HUES6 (cell line): ENCODE measurements at regions not wholly inside any gene's neighbourhood (a gene's known extent, or its start where the extent isn't known, plus 50 kb on each side); places are given as distances from the start of the nearest gene placed in this dataset.

ENCODE experiments used
- H3K27ac ChIP-seq: 2 replicates; pipeline ENCODE4 v1.7.0; 2013; ENCODE audit warnings: low read depth, mild to moderate bottlenecking, low read length, inconsistent platforms
- H3K27me3 ChIP-seq: 2 replicates; pipeline ENCODE4 v1.6.1; 2013; ENCODE audit warnings: low read length; ENCODE audit not compliant: control insufficient read depth, insufficient read depth
- H3K36me3 ChIP-seq: 2 replicates; pipeline ENCODE4 v1.6.1; 2013; ENCODE audit warnings: low read length; ENCODE audit not compliant: control insufficient read depth, insufficient read depth
- H3K4me1 ChIP-seq: 2 replicates; pipeline ENCODE4 v1.6.1; 2013; ENCODE audit warnings: low read length; ENCODE audit not compliant: control insufficient read depth, insufficient read depth
- H3K4me3 ChIP-seq: 2 replicates; pipeline ENCODE4 v1.5.1; 2013; ENCODE audit warnings: low read depth, low read length
- H3K9ac ChIP-seq: one replicate; pipeline ENCODE4 v1.6.1; 2013; ENCODE audit warnings: mild to moderate bottlenecking, low read length
- H3K9me3 ChIP-seq: 2 replicates; pipeline ENCODE4 v1.6.1; 2013; ENCODE audit warnings: low read depth, low read length; ENCODE audit not compliant: control insufficient read depth, insufficient read depth

DNA sequence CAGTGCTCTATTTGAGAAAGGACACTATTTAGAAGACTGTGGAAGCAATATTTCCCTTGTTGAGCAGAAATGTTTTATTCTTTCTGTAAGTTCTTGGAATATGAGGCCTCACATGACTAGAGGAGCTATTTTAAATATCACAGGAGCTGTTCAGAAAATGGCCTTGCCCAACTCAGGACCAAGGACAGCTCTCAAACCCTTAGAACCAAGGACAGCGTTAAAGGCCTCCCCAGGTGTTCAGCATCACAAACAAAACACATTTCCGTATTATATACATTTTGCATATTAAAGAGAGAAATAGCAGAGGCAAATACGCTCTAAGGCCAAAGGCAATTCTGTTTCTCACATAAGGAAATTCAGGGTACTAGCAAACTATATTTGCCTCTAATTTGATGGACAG is 631.4 kb downstream of the CDH26 start:
- H3K4me3 ChIP-seq, result no peak overlapping the region
- H3K27ac ChIP-seq, result no peak overlapping the region
- no peaks in the 10 kb centered on the region for H3K9me3 ChIP-seq
- no peaks in the 10 kb centered on the region for H3K27me3 ChIP-seq
- H3K9ac ChIP-seq, result no peak overlapping the region
- 0 out of 2 replicates have a peak, but pooled peaks cover 3% of the 10 kb centered on the region for H3K4me1 ChIP-seq
- no peaks in the 10 kb centered on the region for H3K36me3 ChIP-seq

DNA sequence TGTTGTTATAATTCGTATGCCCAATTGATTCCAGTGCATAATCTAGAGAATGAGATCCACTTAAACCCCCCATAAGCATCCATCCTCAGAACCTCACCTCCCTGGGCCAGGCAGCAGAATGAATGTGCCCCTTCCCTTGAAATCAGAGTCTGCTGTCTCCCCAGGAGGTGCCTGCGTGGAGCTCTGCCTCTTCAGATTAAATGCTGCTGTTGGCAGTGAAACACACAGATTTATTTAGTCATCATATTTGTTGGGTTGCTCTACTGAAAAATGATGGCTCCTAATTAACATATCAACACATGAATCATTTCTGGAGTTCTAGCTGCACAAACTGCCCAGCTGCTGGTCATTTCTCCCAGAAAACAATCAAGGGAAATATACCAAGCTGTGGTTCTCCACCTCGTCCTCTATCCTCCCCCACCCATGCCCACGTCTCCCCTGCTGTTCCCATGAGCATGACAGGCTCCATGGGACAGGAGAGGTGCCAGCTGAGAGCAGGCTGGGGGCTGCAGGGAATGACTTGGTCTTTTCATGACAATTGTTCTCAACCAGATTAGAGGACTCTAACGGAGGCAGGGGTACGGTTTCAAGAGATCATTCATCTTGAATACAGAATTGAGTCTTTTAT is 633.1 kb downstream of the CDH26 start:
- Histone ChIP-seq H3K9me3 (no peaks in the 10 kb centered on the region), H3K27me3 (no peaks in the 10 kb centered on the region), H3K4me1 (no peaks in the 10 kb centered on the region), H3K4me3 (no peak overlapping the region), H3K9ac (no peak overlapping the region), H3K27ac (no peak overlapping the region), H3K36me3 (no peaks in the 10 kb centered on the region)

DNA sequence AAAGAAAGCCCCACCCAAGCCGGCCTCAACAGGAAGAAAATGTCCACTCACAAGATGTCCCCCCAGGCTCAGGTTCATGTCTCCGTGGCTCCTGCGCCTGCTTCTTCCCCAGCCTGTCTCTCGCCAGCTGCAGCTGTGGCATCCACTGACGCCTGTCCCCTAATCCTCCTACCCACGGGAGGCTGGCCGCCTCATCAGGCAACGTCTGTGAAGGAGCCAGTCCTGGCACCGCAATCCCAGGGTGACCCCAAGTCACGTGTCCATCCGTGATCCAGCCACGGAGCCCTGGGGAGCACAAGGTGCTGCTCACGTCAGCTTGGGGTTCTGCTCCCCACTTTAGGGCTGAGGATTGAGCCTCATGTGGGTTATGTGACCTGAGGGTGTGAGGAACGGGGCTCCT is 640.3 kb downstream of the CDH26 start:
- Histone ChIP-seq H3K4me1 (no peaks in the 10 kb centered on the region), H3K9ac (no peak overlapping the region), H3K36me3 (no peaks in the 10 kb centered on the region), H3K27ac (no peak overlapping the region), H3K4me3 (no peak overlapping the region), H3K9me3 (no peaks in the 10 kb centered on the region), H3K27me3 (no peaks in the 10 kb centered on the region)

DNA sequence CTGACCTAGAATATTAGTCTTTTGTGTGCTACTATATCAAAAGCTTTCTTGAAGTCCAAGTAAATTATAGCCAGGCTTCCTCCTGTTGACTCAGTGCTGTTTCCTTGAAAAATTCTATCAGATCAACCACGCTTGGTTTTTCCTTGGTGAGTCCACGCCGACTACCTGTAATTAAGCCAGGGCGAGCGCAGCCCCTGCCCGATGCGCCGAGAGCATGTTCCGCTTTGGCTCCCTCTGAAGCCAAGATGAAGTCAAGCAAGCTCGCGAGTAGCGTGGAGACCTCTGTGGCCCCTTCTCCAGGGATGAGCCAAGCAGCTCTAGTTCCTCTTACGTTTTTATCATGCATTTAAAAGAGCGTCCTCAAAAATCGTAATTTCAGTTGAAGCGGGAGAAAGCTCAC is 641.2 kb downstream of the CDH26 start:
- Histone ChIP-seq H3K27me3 (no peaks in the 10 kb centered on the region), H3K36me3 (no peaks in the 10 kb centered on the region), H3K4me1 (no peaks in the 10 kb centered on the region), H3K9ac (no peak overlapping the region), H3K27ac (no peak overlapping the region), H3K9me3 (no peaks in the 10 kb centered on the region), H3K4me3 (no peak overlapping the region)

DNA sequence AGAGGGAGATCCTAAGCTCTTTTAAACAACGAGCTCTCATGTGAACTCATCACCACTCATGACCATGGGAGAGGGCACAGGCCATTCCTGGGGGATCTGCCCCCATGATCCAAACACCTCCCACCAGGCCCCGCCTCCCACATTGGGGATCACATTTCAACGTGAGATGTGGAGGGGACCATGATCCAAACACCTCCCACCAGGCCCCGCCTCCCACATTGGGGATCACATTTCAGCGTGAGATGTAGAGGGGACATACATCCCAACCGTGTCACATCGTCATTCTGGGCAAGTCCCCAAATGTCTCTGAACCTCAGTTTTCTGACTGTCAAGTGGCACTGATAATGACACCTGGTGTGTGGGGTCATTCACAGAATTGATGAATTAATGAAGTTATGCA is 641.8 kb downstream of the CDH26 start:
- Histone ChIP-seq H3K9me3 (no peaks in the 10 kb centered on the region), H3K4me1 (no peaks in the 10 kb centered on the region)

DNA sequence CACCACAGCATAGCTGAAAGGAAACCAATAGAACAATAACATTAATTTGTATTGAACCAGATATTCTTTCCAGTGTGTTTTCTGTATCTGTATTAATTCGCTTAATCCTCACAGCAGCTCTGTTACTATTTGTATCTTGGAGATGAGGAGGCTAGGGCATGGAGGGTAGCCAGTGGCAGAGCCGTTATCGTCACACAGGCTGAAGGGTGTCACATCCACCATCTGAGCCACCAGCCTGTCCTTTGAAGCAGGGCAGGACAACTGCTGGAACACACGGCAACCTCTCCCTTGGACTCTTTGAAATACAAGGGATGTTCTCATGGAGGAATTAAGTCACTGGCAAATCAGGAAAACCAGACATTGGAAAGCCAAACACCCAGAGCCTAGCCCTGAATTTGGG is 628.0 kb upstream of the CDH4 start:
- no peak overlapping the region for H3K9ac ChIP-seq
- H3K27ac ChIP-seq, result no peak overlapping the region
- no peaks in the 10 kb centered on the region for H3K4me1 ChIP-seq
- no peaks in the 10 kb centered on the region for H3K36me3 ChIP-seq
- no peaks in the 10 kb centered on the region for H3K9me3 ChIP-seq
- H3K4me3 ChIP-seq, result no peak overlapping the region
- peaks cover 2% of the 10 kb centered on the region; the same call in 1 of the 2 replicates for H3K27me3 ChIP-seq

More for the DNA sequence above, 641.8 kb downstream of the CDH26 start:
- Histone ChIP-seq H3K27ac (no peak overlapping the region), H3K9ac (no peak overlapping the region), H3K4me3 (no peak overlapping the region), H3K36me3 (no peaks in the 10 kb centered on the region), H3K27me3 (no peaks in the 10 kb centered on the region)

DNA sequence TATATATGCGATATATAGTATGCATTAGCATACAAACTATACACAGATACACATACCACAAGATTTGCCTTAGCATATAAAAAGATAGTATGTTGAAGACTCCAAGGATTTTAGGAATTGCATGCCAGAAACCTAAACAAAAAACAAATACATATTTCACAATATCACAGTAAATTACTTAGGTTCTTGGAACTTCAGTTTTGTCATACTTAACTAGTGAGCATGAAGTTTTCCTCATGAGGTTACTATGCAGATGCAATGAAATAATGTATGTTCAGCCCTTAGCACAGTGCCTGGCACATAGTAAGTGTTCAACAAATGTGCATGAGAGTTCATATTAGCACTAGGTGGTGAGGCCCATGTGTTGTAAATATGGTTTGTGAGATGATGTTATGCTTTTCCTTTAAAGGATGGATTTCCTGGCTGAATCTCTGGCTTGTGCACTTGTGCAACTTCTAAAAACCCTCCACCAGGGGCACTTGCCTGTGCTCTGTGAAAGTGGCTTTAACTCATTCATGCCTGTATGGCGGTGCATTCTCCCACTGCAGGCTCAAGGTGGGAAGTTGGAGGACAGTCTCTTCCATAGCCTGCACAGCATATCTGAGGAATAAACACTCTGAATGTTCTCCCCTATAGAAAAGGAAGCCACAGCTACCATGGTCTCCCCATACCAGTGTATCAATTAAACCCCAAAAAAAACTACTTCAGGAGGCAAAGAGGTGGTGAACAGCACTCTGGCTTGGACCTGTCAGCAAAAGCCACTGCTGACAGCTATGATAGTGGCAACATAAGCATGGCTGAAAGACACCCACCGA is 624.1 kb upstream of the CDH4 start:
- H3K4me3 ChIP-seq, result no peak overlapping the region
- H3K4me1 ChIP-seq, result no peaks in the 10 kb centered on the region
- no peak overlapping the region for H3K27ac ChIP-seq
- H3K9me3 ChIP-seq, result no peaks in the 10 kb centered on the region
- H3K36me3 ChIP-seq, result no peaks in the 10 kb centered on the region
- no peaks in the 10 kb centered on the region for H3K27me3 ChIP-seq
- H3K9ac ChIP-seq, result no peak overlapping the region

DNA sequence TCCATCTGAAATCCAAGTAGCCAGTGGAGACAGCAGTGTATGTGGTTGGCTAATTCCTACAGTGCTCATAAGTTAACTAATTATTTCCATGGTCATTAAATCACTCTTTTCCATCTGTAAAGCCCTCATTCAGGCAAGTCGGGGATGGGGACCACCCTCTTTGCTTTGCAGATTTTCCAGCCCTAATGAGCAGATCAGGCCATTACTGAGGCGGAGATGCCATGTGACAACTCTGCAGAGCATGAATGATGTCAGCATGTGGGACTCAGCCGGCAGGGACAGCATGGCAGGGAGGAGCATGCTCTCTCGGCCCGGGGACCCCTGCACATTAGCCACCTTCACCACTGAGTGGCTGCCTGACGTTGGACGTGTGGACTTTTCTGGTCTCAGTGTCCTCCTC is 623.3 kb upstream of the CDH4 start:
- no peaks in the 10 kb centered on the region for H3K9me3 ChIP-seq
- no peaks in the 10 kb centered on the region for H3K4me1 ChIP-seq
- no peaks in the 10 kb centered on the region for H3K36me3 ChIP-seq
- no peaks in the 10 kb centered on the region for H3K27me3 ChIP-seq
- H3K4me3 ChIP-seq, result no peak overlapping the region
- no peak overlapping the region for H3K27ac ChIP-seq
- H3K9ac ChIP-seq, result no peak overlapping the region

DNA sequence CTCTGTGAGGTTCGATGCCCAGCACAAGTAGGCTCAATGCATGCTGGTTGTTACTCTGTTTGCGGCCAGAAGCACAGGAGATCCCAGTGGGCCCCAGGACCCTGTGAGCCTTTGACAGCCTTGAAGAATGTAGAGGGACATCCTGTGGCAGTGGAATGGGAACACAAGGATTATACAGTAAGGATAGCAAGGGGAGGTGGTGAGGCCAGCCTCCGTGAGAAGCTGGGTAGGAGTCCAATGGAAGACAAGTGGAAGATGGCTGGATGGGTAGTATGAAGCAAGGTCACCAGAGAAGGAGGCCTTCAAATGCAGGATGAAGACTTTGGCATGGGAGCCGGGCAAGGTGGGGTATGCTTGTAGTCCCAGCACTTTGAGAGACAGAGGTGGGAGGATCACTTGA is 622.9 kb upstream of the CDH4 start:
- no peaks in the 10 kb centered on the region for H3K27me3 ChIP-seq

DNA sequence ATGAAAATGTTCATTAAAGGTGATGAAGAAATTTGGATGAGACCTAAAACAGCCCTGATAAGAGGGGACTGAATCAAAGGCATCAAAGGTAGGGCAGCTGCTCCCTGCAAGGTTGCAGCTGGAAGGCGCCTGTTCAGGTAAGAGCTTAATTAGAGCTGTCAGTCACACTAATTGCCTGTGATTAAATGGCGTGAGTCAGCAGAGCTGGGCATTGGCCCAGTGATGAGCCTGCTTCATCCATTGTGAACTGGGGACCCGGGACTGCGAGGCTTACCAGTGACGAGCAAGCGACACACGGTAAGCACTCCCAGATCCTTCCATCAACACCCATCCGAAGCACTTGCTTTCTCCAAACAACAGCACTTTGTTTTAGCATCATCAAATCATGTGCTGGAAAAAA is 621.5 kb upstream of the CDH4 start:
- H3K36me3 ChIP-seq, result no peaks in the 10 kb centered on the region
- H3K4me3 ChIP-seq, result no peak overlapping the region
- H3K9ac ChIP-seq, result no peak overlapping the region
- H3K4me1 ChIP-seq, result no peaks in the 10 kb centered on the region
- H3K27me3 ChIP-seq, result no peaks in the 10 kb centered on the region
- peaks cover 3% of the 10 kb centered on the region; the same call in 1 of the 2 replicates for H3K9me3 ChIP-seq
- no peak overlapping the region for H3K27ac ChIP-seq

More for the DNA sequence above, 622.9 kb upstream of the CDH4 start:
- no peak overlapping the region for H3K27ac ChIP-seq
- no peaks in the 10 kb centered on the region for H3K36me3 ChIP-seq
- H3K4me3 ChIP-seq, result no peak overlapping the region
- no peaks in the 10 kb centered on the region for H3K9me3 ChIP-seq
- H3K4me1 ChIP-seq, result no peaks in the 10 kb centered on the region
- no peak overlapping the region for H3K9ac ChIP-seq

DNA sequence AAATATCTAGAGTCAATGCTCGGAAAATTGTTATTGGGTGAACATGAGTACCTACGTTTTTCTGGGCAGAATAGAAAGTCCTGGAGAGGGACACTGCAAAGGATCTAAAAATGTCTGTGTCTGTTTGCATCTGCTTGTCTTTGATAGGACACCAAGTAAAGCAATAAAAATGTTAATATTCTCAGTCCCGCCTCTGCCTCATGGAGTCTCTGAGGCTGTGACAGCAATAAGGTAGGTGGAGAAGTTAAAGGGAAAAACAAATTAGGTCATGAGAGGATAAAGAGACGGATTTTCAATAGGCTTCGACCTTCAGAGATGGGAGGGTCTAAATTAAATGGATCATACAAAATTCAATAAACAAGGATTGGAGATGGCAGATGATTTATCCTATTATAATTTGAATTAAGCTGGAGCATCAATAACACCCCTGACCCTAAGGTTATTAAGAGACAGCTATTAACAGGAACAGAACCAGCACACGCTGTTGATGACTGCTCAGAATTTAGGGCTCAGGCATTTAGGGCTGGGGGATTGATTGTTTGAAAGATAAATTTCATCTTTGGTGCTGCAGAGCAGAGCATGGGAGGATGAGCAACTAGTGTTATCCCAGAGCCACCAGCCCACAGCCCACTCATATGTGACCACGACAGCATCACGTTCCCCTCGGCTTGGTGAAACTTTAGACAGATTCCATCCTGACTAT is 620.3 kb upstream of the CDH4 start:
- no peaks in the 10 kb centered on the region for H3K36me3 ChIP-seq
- no peaks in the 10 kb centered on the region for H3K27me3 ChIP-seq
- H3K9ac ChIP-seq, result no peak overlapping the region
- H3K4me3 ChIP-seq, result no peak overlapping the region
- H3K9me3 ChIP-seq, result peaks cover 14% of the 10 kb centered on the region
- no peak overlapping the region for H3K27ac ChIP-seq
- H3K4me1 ChIP-seq, result no peaks in the 10 kb centered on the region
